ENCODE measurements at regions not wholly inside any gene's neighbourhood (a gene's known extent, or its start where the extent isn't known, plus 50 kb on each side); places are given as distances from the start of the nearest gene placed in this dataset.

- no peak for FAIRE-seq
These were observed 289.7 kb downstream of the EN1 start for GRCh38 chr2:118557791-118558190.

- no peak for FAIRE-seq
These were observed 290.4 kb downstream of the EN1 start for GRCh38 chr2:118557016-118557415.

- no peak for FAIRE-seq
These were observed 292.8 kb downstream of the EN1 start for GRCh38 chr2:118554616-118555015.

- no peak for FAIRE-seq
These were observed 297.9 kb downstream of the EN1 start for GRCh38 chr2:118549503-118549902.

- FAIRE-seq, result no peak
These were observed 298.5 kb downstream of the EN1 start for GRCh38 chr2:118548880-118549488.

- FAIRE-seq, result no peak
These were observed 308.2 kb downstream of the EN1 start for GRCh38 chr2:118539290-118539689.

- no peak for FAIRE-seq
These were observed 311.1 kb downstream of the EN1 start for GRCh38 chr2:118536306-118536705.

GRCh38 chr2:118535818-118536212, 311.6 kb downstream of the EN1 start:
- FAIRE-seq, result no peak

- no peak for FAIRE-seq
These were observed 312.2 kb downstream of the EN1 start for GRCh38 chr2:118535171-118535817.

GRCh38 chr2:118530976-118531375, 316.5 kb downstream of the EN1 start:
- no peak for FAIRE-seq

- no peak for FAIRE-seq
These were observed 317.4 kb downstream of the EN1 start for GRCh38 chr2:118529908-118530599.

GRCh38 chr2:118527571-118527970, 319.9 kb downstream of the EN1 start:
- no peak for FAIRE-seq

GRCh38 chr2:118525346-118525745, 322.1 kb downstream of the EN1 start:
- FAIRE-seq, result no peak

- no peak for FAIRE-seq
These were observed 322.5 kb downstream of the EN1 start for GRCh38 chr2:118524911-118525310.

GRCh38 chr2:118523761-118524160, 323.7 kb downstream of the EN1 start:
- no peak for FAIRE-seq

GRCh38 chr2:118521960-118522359, 325.5 kb downstream of the EN1 start:
- no peak for FAIRE-seq

- no peak for FAIRE-seq
These were observed 326.2 kb downstream of the EN1 start for GRCh38 chr2:118521272-118521671.

- no peak for FAIRE-seq
These were observed 327.2 kb downstream of the EN1 start for GRCh38 chr2:118520246-118520645.

- FAIRE-seq, result no peak
These were observed 327.9 kb downstream of the EN1 start for GRCh38 chr2:118519511-118519910.

GRCh38 chr2:118510807-118511206, 336.6 kb downstream of the EN1 start:
- no peak for FAIRE-seq

- no peak for FAIRE-seq
These were observed 338.0 kb downstream of the EN1 start for GRCh38 chr2:118509319-118510004.

GRCh38 chr2:118508282-118508681, 339.2 kb downstream of the EN1 start:
- FAIRE-seq, result no peak

GRCh38 chr2:118505436-118505835, 342.0 kb downstream of the EN1 start:
- no peak for FAIRE-seq

GRCh38 chr2:118502106-118502505, 345.3 kb downstream of the EN1 start:
- no peak for FAIRE-seq
